ENCODE measurements at regions not wholly inside any gene's neighbourhood (a gene's known extent, or its start where the extent isn't known, plus 50 kb on each side); places are given as distances from the start of the nearest gene placed in this dataset.
"Not testable (repeated sequence)": the region's sequence is repeated elsewhere in the genome, so short reads cannot be mapped to it uniquely, and the experiment has no call there.

DNA sequence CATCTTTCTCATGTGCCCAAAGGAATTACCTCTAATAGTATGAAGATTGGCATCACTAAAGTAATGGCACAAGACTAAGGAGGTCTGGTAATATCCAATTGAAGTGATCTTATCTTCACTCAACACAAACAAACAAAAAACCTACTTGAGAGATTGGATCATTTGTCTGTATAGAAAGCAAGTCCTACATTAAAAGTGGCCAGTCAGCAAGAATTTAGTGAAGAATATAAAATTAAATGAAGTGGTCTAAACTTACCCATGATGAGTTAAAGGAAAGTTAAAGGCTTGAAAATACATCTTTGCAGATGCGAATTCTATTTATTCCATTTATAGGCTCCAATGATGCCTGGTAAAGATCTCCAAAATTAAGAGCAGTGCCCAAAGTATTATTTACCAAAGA is 350.3 kb upstream of the PCSK5 start:
- DNase-seq = no peak
- Histone ChIP-seq H3K36me3 (replicated peaks; ENCODE audit: control insufficient read depth, insufficient read depth, low read length) (no peaks in the 10 kb centered on the region), H3K27me3 (ENCODE audit: control insufficient read depth, insufficient read depth, low read length) (no peaks in the 10 kb centered on the region), H3K4me3 (ENCODE audit: insufficient read depth, low read depth, low read length) (no peak overlapping the region)

GRCh38 chr9:75541734-75542133 is 348.7 kb upstream of the PCSK5 start:
- Histone ChIP-seq H3K27me3 (ENCODE audit: control insufficient read depth, insufficient read depth, low read length) (no peaks in the 10 kb centered on the region), H3K4me3 (ENCODE audit: insufficient read depth, low read depth, low read length) (no peak overlapping the region), H3K36me3 (replicated peaks; ENCODE audit: control insufficient read depth, insufficient read depth, low read length) (no peaks in the 10 kb centered on the region)
- no peak for DNase-seq

DNA sequence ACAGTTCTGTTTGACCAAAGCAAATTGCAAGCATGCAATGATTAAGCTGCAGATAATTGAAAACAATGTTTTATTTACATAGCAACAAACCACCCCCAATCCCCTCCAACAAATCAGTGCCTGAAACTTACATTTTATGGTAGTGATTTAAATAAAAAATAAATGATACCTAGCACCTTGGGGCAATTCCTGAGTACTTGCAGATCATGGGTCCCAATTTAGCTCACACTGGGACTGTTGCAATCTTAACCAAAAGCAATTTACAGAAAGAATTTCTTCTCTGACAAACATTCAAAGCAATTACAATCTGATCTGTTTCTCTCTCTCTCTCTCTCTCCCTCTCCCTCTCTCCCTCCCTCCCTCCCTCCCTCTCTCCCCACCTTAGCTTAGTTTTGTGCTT is 345.7 kb upstream of the PCSK5 start:
- Histone ChIP-seq H3K4me3 (ENCODE audit: insufficient read depth, low read depth, low read length) (no peak overlapping the region), H3K27me3 (ENCODE audit: control insufficient read depth, insufficient read depth, low read length) (no peaks in the 10 kb centered on the region)

GRCh38 chr9:75545287-75545686 is 345.2 kb upstream of the PCSK5 start:
- H3K4me3 ChIP-seq (ENCODE audit: insufficient read depth, low read depth, low read length) = no peak overlapping the region
- DNase-seq = no peak
- no peaks in the 10 kb centered on the region for H3K36me3 ChIP-seq (replicated peaks; ENCODE audit: control insufficient read depth, insufficient read depth, low read length)
- H3K27me3 ChIP-seq (ENCODE audit: control insufficient read depth, insufficient read depth, low read length) = no peaks in the 10 kb centered on the region

More for the DNA sequence above, 345.7 kb upstream of the PCSK5 start:
- H3K36me3 ChIP-seq (replicated peaks; ENCODE audit: control insufficient read depth, insufficient read depth, low read length) = no peaks in the 10 kb centered on the region
- no peak for DNase-seq

DNA sequence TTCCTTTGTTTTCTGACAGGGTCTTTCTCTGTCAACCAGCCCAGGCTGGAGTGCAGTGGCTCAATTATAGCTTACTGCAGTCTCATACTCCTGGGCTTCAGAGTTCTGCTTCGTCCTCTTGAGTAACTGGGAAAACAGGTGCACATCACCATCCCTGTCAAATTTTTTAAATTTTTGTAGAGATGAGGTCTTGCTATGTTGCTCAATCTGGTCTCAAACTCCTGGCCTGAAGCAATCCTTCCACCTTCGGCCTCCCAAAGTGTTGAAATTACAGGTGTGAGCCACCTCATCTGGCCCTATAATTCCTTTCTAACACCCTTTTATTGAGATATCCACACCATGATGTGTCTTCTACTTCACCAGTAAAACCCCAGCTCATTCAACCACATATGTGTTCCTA is 341.6 kb upstream of the PCSK5 start:
- no peak for DNase-seq
- Histone ChIP-seq H3K4me3 (ENCODE audit: insufficient read depth, low read depth, low read length) (no peak overlapping the region), H3K27me3 (ENCODE audit: control insufficient read depth, insufficient read depth, low read length) (no peaks in the 10 kb centered on the region), H3K36me3 (replicated peaks; ENCODE audit: control insufficient read depth, insufficient read depth, low read length) (no peaks in the 10 kb centered on the region)

- Histone ChIP-seq H3K4me3 (ENCODE audit: insufficient read depth, low read depth, low read length) (no peak overlapping the region), H3K36me3 (replicated peaks; ENCODE audit: control insufficient read depth, insufficient read depth, low read length) (no peaks in the 10 kb centered on the region), H3K27me3 (ENCODE audit: control insufficient read depth, insufficient read depth, low read length) (no peaks in the 10 kb centered on the region)
- DNase-seq = no peak
Measured at GRCh38 chr9:75551861-75552260, 338.6 kb upstream of the PCSK5 start.

GRCh38 chr9:75552941-75553340 is 337.5 kb upstream of the PCSK5 start:
- DNase-seq = no peak

DNA sequence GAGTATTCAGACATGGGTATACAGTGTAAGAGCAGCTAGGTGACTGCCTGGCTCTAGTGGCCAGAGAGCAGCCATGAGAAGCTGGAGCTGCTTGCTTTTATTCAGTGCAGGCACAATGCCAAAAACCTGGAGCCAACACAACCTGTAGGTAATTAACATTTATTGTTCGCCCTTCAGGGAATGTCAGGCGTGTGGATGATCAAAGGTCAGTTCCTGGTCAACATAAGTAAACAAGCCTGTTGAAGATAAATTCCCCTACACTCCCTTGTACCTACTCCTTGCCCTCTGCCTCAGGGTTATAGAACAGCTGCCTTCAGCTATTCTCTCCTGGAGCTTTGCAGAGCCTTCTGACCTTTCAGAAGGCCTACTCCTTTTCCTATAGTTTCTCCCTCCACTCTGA is 323.7 kb upstream of the PCSK5 start:
- DNase-seq; H3K36me3 ChIP-seq (replicated peaks; ENCODE audit: control insufficient read depth, insufficient read depth, low read length); H3K4me3 ChIP-seq (ENCODE audit: insufficient read depth, low read depth, low read length); H3K27me3 ChIP-seq (ENCODE audit: control insufficient read depth, insufficient read depth, low read length): not testable (repeated sequence)

More at GRCh38 chr9:75552941-75553340, 337.5 kb upstream of the PCSK5 start:
- Histone ChIP-seq H3K36me3 (replicated peaks; ENCODE audit: control insufficient read depth, insufficient read depth, low read length) (no peaks in the 10 kb centered on the region), H3K27me3 (ENCODE audit: control insufficient read depth, insufficient read depth, low read length) (no peaks in the 10 kb centered on the region), H3K4me3 (ENCODE audit: insufficient read depth, low read depth, low read length) (no peak overlapping the region)

- DNase-seq = no peak
- no peaks in the 10 kb centered on the region for H3K36me3 ChIP-seq (replicated peaks; ENCODE audit: control insufficient read depth, insufficient read depth, low read length)
- H3K4me3 ChIP-seq (ENCODE audit: insufficient read depth, low read depth, low read length) = no peak overlapping the region
- H3K27me3 ChIP-seq (ENCODE audit: control insufficient read depth, insufficient read depth, low read length) = no peaks in the 10 kb centered on the region
Measured at GRCh38 chr9:75570538-75570937, 319.9 kb upstream of the PCSK5 start.

- Histone ChIP-seq H3K4me3 (ENCODE audit: insufficient read depth, low read depth, low read length) (no peak overlapping the region), H3K27me3 (ENCODE audit: control insufficient read depth, insufficient read depth, low read length) (no peaks in the 10 kb centered on the region), H3K36me3 (replicated peaks; ENCODE audit: control insufficient read depth, insufficient read depth, low read length) (no peaks in the 10 kb centered on the region)
- DNase-seq = no peak
Measured at GRCh38 chr9:75574569-75574968, 315.9 kb upstream of the PCSK5 start.

DNA sequence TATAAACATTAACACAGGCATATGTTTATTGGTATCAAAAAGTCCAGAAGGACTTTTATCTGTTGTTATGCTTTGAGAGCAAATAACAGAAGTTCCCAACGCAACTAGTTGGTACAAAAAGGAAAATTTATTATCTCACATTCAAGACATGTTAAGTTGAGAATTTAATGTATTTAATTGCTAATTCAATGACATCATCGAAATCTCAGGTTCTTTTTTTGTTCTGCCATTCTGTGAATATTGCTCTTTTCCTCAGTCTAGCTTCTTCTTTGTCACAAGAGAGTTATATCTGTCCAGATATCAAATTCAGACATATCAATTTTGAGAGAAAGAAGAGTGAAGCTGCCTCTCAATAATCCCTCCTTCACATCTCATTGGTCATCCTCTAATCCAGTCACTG is 307.6 kb upstream of the PCSK5 start:
- no peak for DNase-seq
- Histone ChIP-seq H3K27me3 (ENCODE audit: control insufficient read depth, insufficient read depth, low read length) (no peaks in the 10 kb centered on the region), H3K4me3 (ENCODE audit: insufficient read depth, low read depth, low read length) (no peak overlapping the region), H3K36me3 (replicated peaks; ENCODE audit: control insufficient read depth, insufficient read depth, low read length) (no peaks in the 10 kb centered on the region)

GRCh38 chr9:75588808-75589207 is 301.7 kb upstream of the PCSK5 start:
- no peak for DNase-seq
- no peak overlapping the region for H3K4me3 ChIP-seq (ENCODE audit: insufficient read depth, low read depth, low read length)
- H3K36me3 ChIP-seq (replicated peaks; ENCODE audit: control insufficient read depth, insufficient read depth, low read length) = no peaks in the 10 kb centered on the region
- no peaks in the 10 kb centered on the region for H3K27me3 ChIP-seq (ENCODE audit: control insufficient read depth, insufficient read depth, low read length)

DNA sequence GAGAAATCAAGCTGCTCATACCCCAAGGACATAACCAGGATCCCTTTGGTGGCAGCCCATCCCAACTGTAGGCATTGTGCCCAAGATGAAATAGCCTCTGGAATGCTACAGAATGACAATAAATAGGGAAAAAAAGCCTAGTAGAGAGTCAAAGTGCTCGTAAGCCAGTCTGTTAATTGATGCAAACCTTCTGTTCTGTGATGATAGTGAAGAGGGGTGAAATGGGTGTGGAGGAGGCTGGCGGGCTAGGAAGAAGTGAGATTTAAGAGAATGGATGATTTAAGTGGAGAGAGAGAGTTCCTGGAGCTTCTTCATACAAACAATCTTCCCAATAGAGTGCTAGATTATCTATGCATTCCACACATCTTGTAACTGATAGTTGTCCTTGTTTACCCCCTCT is 301.0 kb upstream of the PCSK5 start:
- no peaks in the 10 kb centered on the region for H3K36me3 ChIP-seq (replicated peaks; ENCODE audit: control insufficient read depth, insufficient read depth, low read length)
- H3K4me3 ChIP-seq (ENCODE audit: insufficient read depth, low read depth, low read length) = no peak overlapping the region
- H3K27me3 ChIP-seq (ENCODE audit: control insufficient read depth, insufficient read depth, low read length) = no peaks in the 10 kb centered on the region
- DNase-seq = no peak

DNA sequence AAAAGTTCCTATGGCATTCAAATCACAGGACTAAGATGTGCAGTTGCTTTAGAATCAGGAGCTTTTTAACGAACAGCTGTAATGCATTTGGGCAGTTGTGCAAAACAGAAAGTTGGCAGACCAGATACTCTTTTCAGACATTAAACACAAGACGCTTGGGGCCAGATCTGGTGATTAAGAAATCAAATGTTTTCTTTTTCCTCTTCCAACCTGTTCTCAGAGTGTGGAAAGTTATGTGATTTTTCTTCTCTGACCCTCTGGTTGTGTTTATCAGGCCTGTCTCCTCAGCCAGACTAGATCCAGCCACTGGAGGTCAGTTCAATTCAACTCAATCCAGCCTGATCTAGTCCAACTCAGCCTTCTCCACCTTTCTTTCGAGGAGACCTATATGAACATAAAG is 298.5 kb upstream of the PCSK5 start:
- H3K27me3 ChIP-seq (ENCODE audit: control insufficient read depth, insufficient read depth, low read length) = no peaks in the 10 kb centered on the region
- no peak for DNase-seq
- no peak overlapping the region for H3K4me3 ChIP-seq (ENCODE audit: insufficient read depth, low read depth, low read length)
- H3K36me3 ChIP-seq (replicated peaks; ENCODE audit: control insufficient read depth, insufficient read depth, low read length) = no peaks in the 10 kb centered on the region

DNA sequence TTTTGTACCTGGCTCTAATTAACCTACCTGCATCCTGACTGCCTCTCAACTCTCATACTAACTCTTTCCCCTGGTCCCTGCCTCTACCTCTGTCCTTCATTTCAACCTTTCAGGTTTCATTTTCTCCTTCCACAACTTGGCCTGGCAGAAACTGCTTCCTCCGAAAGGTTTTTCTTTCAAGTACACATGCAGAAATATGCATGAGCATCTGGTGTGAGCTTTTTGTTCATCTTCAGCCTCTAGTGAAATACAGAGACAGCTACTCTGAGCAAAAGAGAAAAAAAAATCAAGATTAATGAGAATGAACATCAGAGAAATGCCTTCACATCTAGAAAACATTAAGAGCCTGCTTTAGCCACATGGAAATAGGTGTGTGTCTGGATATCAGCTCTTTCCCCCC is 297.9 kb upstream of the PCSK5 start:
- Histone ChIP-seq H3K27me3 (ENCODE audit: control insufficient read depth, insufficient read depth, low read length) (no peaks in the 10 kb centered on the region), H3K36me3 (replicated peaks; ENCODE audit: control insufficient read depth, insufficient read depth, low read length) (no peaks in the 10 kb centered on the region), H3K4me3 (ENCODE audit: insufficient read depth, low read depth, low read length) (no peak overlapping the region)
- no peak for DNase-seq

DNA sequence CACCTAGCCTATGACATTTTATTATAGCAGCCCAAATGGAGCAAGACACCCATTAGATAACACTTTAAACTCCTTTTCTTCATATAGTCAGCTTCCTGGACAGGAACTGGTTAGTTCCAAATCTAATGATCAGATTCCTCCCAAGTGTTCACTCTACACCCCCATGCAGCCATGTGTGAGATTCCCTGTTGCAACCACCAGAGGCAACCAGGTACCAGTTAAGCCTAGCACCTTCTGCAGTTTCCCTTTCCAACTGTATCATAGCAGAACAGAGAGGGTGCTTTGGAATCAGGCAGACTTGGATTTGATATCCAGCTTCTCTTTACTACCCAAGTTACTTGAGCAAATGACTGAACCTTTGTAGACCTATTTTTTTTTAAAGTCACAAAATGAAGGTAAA is 296.6 kb upstream of the PCSK5 start:
- Histone ChIP-seq H3K36me3 (replicated peaks; ENCODE audit: control insufficient read depth, insufficient read depth, low read length) (no peaks in the 10 kb centered on the region), H3K27me3 (ENCODE audit: control insufficient read depth, insufficient read depth, low read length) (no peaks in the 10 kb centered on the region), H3K4me3 (ENCODE audit: insufficient read depth, low read depth, low read length) (no peak overlapping the region)
- DNase-seq = no peak

Data from H7 (cell line).